Mucosa of stomach (tissue), 1 donor: ENCODE measurements at regions not wholly inside any gene's neighbourhood (a gene's known extent, or its start where the extent isn't known, plus 50 kb on each side); places are given as distances from the start of the nearest gene placed in this dataset.

ENCODE experiments used
- H3K27me3 ChIP-seq: one replicate; pipeline ENCODE4 v1.7.0; 2013; ENCODE audit warnings: mild to moderate bottlenecking, low read length; ENCODE audit not compliant: control insufficient read depth, insufficient read depth
- H3K36me3 ChIP-seq: one replicate; pipeline ENCODE4 v1.7.0; 2013; ENCODE audit warnings: low read length; ENCODE audit not compliant: control insufficient read depth, insufficient read depth
- H3K4me1 ChIP-seq: one replicate; pipeline ENCODE4 v1.7.0; 2013; ENCODE audit warnings: mild to moderate bottlenecking, low read length; ENCODE audit not compliant: control insufficient read depth, insufficient read depth
- H3K4me3 ChIP-seq: one replicate; pipeline ENCODE4 v1.7.0; 2013; ENCODE audit warnings: low read length
- H3K9ac ChIP-seq: one replicate; pipeline ENCODE4 v1.7.0; 2013; ENCODE audit warnings: mild to moderate bottlenecking, low read length, moderate library complexity
- H3K9me3 ChIP-seq: one replicate; pipeline ENCODE4 v1.7.0; 2013; ENCODE audit warnings: mild to moderate bottlenecking, low read length, moderate library complexity; ENCODE audit not compliant: control insufficient read depth
- donor health status: Pancreatic carcinoma.

GRCh38 chr2:45212953-45213635, 203.8 kb upstream of the SIX2 start:
- Histone ChIP-seq H3K4me3 (no peak overlapping the region), H3K9ac (no peak overlapping the region), H3K4me1 (no peaks in the 10 kb centered on the region), H3K36me3 (no peaks in the 10 kb centered on the region), H3K27me3 (peaks cover 5% of the 10 kb centered on the region), H3K9me3 (no peaks in the 10 kb centered on the region)

DNA sequence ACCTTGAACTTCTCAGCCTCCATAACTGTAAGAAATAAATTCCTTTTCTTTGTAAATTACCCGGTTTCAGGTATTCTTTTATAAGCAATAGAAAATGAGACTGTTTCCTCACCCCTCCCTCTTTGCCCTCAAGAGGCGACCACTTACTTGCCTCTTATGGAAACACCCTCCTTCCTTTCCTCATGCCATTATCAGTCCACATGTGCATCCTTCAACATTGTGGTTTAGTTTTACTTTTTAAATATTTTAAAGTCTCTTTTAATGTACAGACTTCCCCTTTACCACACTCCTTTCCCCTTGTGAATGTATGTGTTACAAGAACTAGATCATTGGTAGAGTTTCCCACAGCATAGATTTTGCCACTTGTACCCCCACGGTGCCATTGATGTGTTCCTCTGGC, 202.4 kb upstream of the SIX2 start:
- H3K9me3 ChIP-seq = no peaks in the 10 kb centered on the region
- H3K4me1 ChIP-seq = no peaks in the 10 kb centered on the region
- no peak overlapping the region for H3K4me3 ChIP-seq
- H3K36me3 ChIP-seq = no peaks in the 10 kb centered on the region
- no peak overlapping the region for H3K9ac ChIP-seq
- peaks cover 5% of the 10 kb centered on the region for H3K27me3 ChIP-seq

DNA sequence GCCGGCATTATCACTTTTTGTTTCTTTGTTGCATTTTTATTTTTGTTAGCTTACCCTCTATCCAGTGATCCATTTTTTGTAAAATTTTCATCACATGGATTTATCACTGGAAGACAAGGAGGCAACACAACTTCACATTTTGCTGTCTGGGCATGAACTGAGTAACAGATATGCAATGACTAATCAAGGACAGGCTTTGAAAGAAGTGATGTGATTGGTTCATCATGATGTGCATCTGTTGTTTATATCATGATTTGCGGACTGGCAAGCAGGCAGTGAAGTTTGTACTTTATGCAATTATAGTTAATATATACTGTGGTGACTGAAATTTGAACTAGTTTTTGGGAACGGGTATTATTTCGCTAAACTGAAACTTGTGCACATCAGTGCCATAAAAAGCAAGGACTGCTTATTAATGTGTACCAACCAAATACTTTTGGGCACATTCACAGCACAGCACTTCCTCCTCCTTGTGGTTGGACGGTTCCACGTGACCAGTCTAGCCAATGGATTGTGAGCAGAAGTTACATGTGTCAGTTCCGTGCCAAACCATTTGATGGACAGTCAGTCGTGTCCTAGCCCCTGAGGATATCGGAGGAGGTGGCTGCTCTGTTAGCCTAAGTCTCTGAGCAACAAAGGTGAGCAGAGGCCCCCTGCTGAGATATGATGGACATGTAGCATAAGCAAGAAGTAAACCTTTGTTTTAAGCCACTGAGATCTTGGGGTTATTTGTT, 201.4 kb upstream of the SIX2 start:
- Histone ChIP-seq H3K9me3 (no peaks in the 10 kb centered on the region), H3K4me1 (no peaks in the 10 kb centered on the region), H3K9ac (no peak overlapping the region), H3K36me3 (no peaks in the 10 kb centered on the region), H3K27me3 (no peaks in the 10 kb centered on the region), H3K4me3 (no peak overlapping the region)

GRCh38 chr2:45209875-45210274, 200.6 kb upstream of the SIX2 start:
- H3K36me3 ChIP-seq = no peaks in the 10 kb centered on the region
- H3K4me3 ChIP-seq = no peak overlapping the region
- no peaks in the 10 kb centered on the region for H3K4me1 ChIP-seq
- H3K9ac ChIP-seq = no peak overlapping the region
- H3K27me3 ChIP-seq = no peaks in the 10 kb centered on the region
- no peaks in the 10 kb centered on the region for H3K9me3 ChIP-seq

DNA sequence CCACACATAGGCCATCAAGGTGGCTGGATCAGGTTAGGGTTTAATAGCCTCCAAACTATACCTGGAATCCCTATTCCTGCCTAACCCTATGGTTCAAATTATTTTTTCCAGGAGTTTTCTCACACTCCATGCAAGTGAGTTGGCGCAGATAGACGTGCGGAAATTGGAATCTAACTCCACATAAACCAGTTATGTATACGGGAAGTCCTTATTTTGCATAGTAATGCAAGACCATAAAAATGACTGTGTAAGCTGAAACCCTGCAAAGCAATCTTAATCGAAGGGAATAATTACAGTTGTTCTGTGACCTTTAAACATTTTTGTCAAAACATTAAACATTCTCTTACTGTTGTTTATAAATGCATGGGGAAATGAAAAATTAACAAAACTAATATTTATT, 200.1 kb upstream of the SIX2 start:
- H3K4me3 ChIP-seq = no peak overlapping the region
- no peak overlapping the region for H3K9ac ChIP-seq
- no peaks in the 10 kb centered on the region for H3K9me3 ChIP-seq
- no peaks in the 10 kb centered on the region for H3K36me3 ChIP-seq
- H3K27me3 ChIP-seq = no peaks in the 10 kb centered on the region
- no peaks in the 10 kb centered on the region for H3K4me1 ChIP-seq

DNA sequence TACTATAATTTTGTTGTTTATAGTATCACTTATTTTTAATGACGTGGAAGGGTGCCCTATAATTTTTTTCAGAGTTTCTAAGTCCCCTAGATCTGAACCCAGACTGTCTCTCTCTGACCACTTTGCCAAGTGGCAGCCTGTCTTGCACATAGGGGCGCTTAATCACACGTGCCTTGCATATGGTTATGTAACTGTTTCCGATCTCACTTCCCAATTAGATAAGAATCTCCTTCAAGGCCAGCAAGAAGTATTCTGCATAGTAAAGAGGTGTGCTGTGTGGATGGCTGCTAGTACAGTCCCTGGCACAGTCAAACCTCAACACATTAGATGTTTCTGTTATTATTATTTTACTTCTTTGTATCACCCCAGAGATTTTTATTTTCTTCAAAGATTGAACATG, 197.8 kb upstream of the SIX2 start:
- Histone ChIP-seq H3K9ac (no peak overlapping the region), H3K9me3 (no peaks in the 10 kb centered on the region), H3K4me3 (no peak overlapping the region), H3K4me1 (no peaks in the 10 kb centered on the region), H3K27me3 (no peaks in the 10 kb centered on the region), H3K36me3 (no peaks in the 10 kb centered on the region)

DNA sequence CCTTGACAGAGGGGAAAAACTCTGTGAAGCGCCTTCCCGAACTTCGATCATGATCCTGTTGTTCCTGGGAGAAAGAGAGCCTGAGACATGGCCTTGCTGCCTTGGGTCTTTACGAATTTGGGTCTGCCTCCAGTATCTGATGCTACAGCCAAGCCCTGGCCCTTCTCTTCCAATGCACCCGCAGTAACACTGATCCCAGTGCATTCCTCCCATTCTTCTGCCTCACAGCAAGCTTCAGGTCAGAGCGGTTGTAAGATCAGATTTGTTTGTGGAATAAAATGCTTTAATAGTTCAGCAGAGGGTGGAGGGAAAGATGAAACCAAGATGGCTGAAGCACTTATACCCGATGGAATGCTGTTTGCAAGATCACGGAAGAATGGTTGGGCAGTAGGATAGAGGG, 196.7 kb upstream of the SIX2 start:
- H3K9me3 ChIP-seq = no peaks in the 10 kb centered on the region
- no peak overlapping the region for H3K9ac ChIP-seq
- no peaks in the 10 kb centered on the region for H3K27me3 ChIP-seq
- H3K36me3 ChIP-seq = no peaks in the 10 kb centered on the region
- H3K4me1 ChIP-seq = no peaks in the 10 kb centered on the region
- no peak overlapping the region for H3K4me3 ChIP-seq

DNA sequence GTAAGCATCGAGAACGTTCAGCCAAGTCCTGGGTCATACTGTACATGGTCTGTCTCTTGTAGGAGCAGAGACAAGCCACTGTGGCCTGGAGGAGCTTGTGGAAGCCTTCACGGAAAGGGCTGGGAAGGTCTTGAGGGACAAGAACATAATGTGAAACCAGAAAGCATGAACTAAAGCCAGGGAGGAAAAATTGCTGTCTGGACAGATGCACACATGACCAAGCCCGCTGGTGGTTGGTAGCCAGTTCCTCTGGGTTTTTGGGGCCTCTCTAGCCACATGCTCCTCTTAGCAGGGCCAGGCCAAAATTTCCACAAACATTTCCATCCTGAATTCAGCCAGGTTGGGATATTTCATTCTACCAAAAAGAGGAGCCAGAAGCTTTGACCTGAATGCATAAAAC, 196.2 kb upstream of the SIX2 start:
- Histone ChIP-seq H3K9ac (no peak overlapping the region), H3K27me3 (no peaks in the 10 kb centered on the region), H3K4me3 (no peak overlapping the region), H3K36me3 (no peaks in the 10 kb centered on the region), H3K4me1 (no peaks in the 10 kb centered on the region), H3K9me3 (no peaks in the 10 kb centered on the region)

DNA sequence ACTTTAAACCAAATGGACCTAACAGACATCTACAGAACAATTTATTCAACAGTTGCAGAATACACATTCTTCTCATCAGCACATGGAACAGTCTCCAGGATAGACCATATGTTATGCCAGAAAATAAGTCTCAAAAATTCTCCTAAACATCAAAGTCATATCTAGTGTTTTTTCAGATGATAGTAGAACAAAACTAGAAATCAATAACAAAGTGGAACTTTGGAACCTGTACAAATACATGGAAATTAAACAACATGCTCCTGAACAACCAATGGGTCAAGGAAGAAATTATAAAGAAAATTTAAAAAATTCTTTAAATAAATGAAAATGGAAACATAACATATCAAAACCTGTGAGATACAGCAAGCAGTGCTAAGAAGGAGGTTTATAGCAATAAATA, 194.1 kb upstream of the SIX2 start:
- Histone ChIP-seq H3K4me1 (no peaks in the 10 kb centered on the region), H3K4me3 (no peak overlapping the region), H3K36me3 (no peaks in the 10 kb centered on the region), H3K9ac (no peak overlapping the region), H3K27me3 (no peaks in the 10 kb centered on the region), H3K9me3 (no peaks in the 10 kb centered on the region)

- Histone ChIP-seq H3K4me1 (no peaks in the 10 kb centered on the region), H3K4me3 (no peak overlapping the region), H3K36me3 (no peaks in the 10 kb centered on the region), H3K9ac (no peak overlapping the region), H3K9me3 (no peaks in the 10 kb centered on the region), H3K27me3 (no peaks in the 10 kb centered on the region)
Measured at GRCh38 chr2:45199973-45200372, 190.7 kb upstream of the SIX2 start.

- no peak overlapping the region for H3K9ac ChIP-seq
- H3K36me3 ChIP-seq = no peaks in the 10 kb centered on the region
Measured at GRCh38 chr2:45195916-45196315, 186.7 kb upstream of the SIX2 start.

DNA sequence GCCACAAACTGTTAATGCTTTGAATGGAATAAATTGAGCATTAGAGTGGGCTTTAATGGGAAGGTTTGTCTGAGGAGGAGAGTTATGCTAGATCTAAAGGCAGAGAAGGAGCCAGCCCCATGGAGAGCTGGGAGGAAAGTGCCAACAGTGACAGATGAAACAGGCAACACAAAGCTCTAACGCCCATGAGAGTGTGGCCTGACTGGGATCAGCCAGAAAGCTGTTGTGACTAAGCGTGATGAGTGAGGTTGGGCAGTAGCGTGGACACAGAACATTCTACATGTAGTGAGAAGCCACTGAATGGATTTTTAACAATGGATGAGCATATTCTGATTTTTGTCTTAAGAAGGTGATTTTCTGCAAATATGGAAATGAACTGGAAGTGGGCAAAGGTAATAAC, 185.3 kb upstream of the SIX2 start:
- H3K9ac ChIP-seq = no peak overlapping the region
- H3K27me3 ChIP-seq = peaks cover 1% of the 10 kb centered on the region
- no peaks in the 10 kb centered on the region for H3K9me3 ChIP-seq
- no peaks in the 10 kb centered on the region for H3K4me1 ChIP-seq
- H3K36me3 ChIP-seq = no peaks in the 10 kb centered on the region
- no peak overlapping the region for H3K4me3 ChIP-seq

More at GRCh38 chr2:45195916-45196315, 186.7 kb upstream of the SIX2 start:
- Histone ChIP-seq H3K4me3 (no peak overlapping the region), H3K27me3 (no peaks in the 10 kb centered on the region), H3K9me3 (no peaks in the 10 kb centered on the region), H3K4me1 (no peaks in the 10 kb centered on the region)
